ENCODE measurements at regions not wholly inside any gene's neighbourhood (a gene's known extent, or its start where the extent isn't known, plus 50 kb on each side); places are given as distances from the start of the nearest gene placed in this dataset.

DNA sequence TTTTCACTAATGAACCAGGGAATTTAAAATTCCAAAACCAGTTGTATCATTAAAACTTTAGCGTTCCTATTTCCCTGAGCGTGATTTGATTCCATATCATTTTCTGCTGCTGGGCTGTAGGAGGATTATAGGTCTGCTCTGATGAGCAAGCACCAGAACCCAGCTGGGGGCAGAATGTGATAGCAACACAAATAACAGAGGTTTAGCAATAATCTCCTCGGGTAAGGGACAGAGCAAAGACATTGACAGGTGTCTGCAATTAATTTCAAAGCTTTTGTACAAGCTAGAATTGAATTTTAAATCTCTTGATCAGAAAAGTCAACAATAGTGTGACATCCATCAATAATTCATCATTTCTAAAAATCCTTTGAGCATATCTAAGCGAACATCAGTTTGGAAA is 163.4 kb upstream of the RAP2B start:
- TF ChIP-seq, protein P1, sequence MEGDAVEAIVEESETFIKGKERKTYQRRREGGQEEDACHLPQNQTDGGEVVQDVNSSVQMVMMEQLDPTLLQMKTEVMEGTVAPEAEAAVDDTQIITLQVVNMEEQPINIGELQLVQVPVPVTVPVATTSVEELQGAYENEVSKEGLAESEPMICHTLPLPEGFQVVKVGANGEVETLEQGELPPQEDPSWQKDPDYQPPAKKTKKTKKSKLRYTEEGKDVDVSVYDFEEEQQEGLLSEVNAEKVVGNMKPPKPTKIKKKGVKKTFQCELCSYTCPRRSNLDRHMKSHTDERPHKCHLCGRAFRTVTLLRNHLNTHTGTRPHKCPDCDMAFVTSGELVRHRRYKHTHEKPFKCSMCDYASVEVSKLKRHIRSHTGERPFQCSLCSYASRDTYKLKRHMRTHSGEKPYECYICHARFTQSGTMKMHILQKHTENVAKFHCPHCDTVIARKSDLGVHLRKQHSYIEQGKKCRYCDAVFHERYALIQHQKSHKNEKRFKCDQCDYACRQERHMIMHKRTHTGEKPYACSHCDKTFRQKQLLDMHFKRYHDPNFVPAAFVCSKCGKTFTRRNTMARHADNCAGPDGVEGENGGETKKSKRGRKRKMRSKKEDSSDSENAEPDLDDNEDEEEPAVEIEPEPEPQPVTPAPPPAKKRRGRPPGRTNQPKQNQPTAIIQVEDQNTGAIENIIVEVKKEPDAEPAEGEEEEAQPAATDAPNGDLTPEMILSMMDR (conservative IDR thresholded peaks at IDR 0.05; ENCODE audit: low read length), result no peak
- TF ChIP-seq EZH2phosphoT487 (IDR thresholded peaks at IDR 0.05; ENCODE audit: borderline replicate concordance, low read depth, low read length), result no peak

Data from OCI-LY7 (cell line).